Osteocyte (in vitro differentiated cells): ENCODE measurements at regions not wholly inside any gene's neighbourhood (a gene's known extent, or its start where the extent isn't known, plus 50 kb on each side); places are given as distances from the start of the nearest gene placed in this dataset.

ENCODE experiments used
- DNase-seq: peaks from one replicate; pipeline ENCODE4 v3.0.0; 2021; ENCODE audit warnings: mixed read lengths; ENCODE audit not compliant: unreplicated experiment; ENCODE audit errors: extremely low spot score
- H3K27ac Mint-ChIP-seq: one replicate; pipeline ENCODE4 v1.8.0; 2021; ENCODE audit warnings: mild to moderate bottlenecking, mixed read lengths; ENCODE audit not compliant: unreplicated experiment
- H3K27me3 Mint-ChIP-seq: one replicate; pipeline ENCODE4 v1.8.0; 2021; ENCODE audit warnings: mixed read lengths; ENCODE audit not compliant: unreplicated experiment
- H3K36me3 Mint-ChIP-seq: one replicate; pipeline ENCODE4 v1.8.0; 2021; ENCODE audit warnings: mixed read lengths; ENCODE audit not compliant: unreplicated experiment
- H3K4me1 Mint-ChIP-seq: one replicate; pipeline ENCODE4 v1.8.0; 2021; ENCODE audit warnings: mixed read lengths; ENCODE audit not compliant: unreplicated experiment
- H3K4me3 Mint-ChIP-seq: one replicate; pipeline ENCODE4 v1.8.0; 2021; ENCODE audit warnings: mild to moderate bottlenecking, moderate library complexity, mixed read lengths; ENCODE audit not compliant: unreplicated experiment
- H3K9me3 Mint-ChIP-seq: one replicate; pipeline ENCODE4 v1.8.0; 2021; ENCODE audit warnings: mixed read lengths; ENCODE audit not compliant: unreplicated experiment
- TF ChIP-seq, protein P1 (sequence below): fragments of 200-600 bp; sonication (generic); IDR thresholded peaks from 2 replicates; pipeline ENCODE4 v1.5.0; 2021; ENCODE audit warnings: antibody characterized with exemption, mild to moderate bottlenecking, moderate library complexity

DNA sequence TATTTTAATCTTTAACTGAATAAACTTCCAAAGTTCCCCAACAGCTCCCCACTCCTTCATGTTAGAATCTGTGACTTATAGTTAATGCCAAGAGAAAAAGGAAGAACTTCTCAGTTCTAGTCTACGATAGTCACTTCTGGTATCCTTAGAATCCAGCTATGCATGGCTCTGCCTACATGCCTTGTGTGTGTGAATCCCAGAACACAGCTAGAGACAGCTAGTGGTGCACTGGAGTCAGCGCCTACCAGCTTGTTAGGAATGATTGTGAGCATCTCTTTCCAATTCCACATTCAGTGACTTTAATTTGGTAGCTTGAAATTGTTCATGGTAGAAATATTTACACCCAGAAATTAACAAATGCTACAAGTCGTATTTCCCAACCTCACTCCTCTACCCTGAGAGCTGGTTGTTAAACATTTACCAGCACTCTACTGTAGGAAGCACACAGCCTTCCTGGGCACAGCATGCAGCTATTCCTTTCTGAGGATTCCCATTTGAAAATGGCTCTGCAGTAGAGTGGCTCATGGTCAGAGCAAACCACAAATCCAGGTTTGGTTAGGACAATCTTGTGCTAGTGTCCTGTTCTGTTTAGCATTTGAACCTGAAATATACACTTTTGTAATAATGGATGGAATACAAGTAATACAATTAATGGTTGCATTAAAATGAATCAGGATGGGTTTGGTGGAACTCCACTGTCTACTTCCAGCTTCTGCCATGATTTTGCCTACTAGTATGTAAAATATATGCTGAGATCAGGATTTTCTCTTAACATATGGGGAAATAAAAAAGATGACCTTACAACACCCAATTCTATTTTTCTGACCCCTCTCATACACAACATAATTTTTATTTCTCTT lies 371.0 kb upstream of the GBE1 start:
- Mint-ChIP-seq H3K36me3 (no peaks in the 10 kb centered on the region), H3K4me3 (no peak overlapping the region), H3K9me3 (no peaks in the 10 kb centered on the region), H3K27ac (no peak overlapping the region), H3K4me1 (peaks cover 3% of the 10 kb centered on the region), H3K27me3 (no peaks in the 10 kb centered on the region)
- no peak for DNase-seq
- TF ChIP-seq, protein P1, sequence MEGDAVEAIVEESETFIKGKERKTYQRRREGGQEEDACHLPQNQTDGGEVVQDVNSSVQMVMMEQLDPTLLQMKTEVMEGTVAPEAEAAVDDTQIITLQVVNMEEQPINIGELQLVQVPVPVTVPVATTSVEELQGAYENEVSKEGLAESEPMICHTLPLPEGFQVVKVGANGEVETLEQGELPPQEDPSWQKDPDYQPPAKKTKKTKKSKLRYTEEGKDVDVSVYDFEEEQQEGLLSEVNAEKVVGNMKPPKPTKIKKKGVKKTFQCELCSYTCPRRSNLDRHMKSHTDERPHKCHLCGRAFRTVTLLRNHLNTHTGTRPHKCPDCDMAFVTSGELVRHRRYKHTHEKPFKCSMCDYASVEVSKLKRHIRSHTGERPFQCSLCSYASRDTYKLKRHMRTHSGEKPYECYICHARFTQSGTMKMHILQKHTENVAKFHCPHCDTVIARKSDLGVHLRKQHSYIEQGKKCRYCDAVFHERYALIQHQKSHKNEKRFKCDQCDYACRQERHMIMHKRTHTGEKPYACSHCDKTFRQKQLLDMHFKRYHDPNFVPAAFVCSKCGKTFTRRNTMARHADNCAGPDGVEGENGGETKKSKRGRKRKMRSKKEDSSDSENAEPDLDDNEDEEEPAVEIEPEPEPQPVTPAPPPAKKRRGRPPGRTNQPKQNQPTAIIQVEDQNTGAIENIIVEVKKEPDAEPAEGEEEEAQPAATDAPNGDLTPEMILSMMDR = no peak

DNA sequence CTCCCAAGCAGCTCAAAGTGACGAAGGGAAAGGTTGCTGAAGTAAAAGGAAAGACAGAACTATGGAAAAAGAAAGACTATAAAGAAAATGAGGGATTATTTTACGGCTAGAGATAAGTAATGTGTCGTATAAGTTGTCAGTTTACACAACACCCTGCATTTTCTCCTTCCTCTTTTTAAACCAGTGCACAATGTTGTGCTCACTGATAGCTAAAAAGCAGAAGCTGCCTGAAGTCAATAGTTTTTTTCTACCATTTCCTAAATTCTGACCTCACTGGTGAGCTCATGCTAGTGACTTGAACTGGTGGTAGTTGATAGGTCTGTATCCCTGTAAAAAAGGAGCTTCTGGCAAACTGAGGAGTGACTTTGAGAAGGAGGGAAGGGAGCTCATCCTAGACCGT lies 368.6 kb upstream of the GBE1 start:
- Mint-ChIP-seq H3K4me1 (peaks cover 3% of the 10 kb centered on the region), H3K9me3 (no peaks in the 10 kb centered on the region), H3K36me3 (no peaks in the 10 kb centered on the region), H3K27me3 (no peaks in the 10 kb centered on the region), H3K27ac (no peak overlapping the region), H3K4me3 (no peak overlapping the region)
- DNase-seq = no peak
- TF ChIP-seq, protein P1 = no peak

DNA sequence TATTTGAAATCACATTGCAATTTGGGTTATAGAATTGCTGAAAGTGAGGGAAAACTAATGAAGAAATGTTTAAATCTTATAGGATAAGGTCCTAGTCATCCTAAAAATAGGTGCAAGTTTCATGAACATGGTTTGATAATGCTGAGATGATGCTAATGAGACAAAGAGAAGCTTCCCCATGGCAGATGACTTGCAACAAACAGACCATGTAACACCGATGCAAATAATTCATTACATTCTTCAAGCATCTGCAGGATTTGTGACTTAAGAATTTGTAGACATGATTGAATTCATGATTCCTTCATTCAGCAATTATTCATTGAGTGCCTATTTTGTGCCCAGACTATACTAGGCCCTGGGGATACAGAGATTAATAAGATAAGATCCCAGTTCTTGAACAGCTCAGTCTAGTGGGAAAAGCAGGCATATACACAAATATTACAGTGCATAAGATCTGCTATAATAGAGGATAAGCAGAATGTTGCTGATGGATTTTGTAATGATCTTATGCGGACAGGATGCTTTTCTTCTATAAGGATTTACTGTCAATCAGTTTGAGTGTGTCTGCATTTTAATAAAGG lies 367.9 kb upstream of the GBE1 start:
- Mint-ChIP-seq H3K36me3 (no peaks in the 10 kb centered on the region), H3K4me1 (peaks cover 3% of the 10 kb centered on the region), H3K4me3 (no peak overlapping the region), H3K27me3 (no peaks in the 10 kb centered on the region), H3K9me3 (no peaks in the 10 kb centered on the region), H3K27ac (no peak overlapping the region)
- TF ChIP-seq, protein P1 = no peak
- DNase-seq = no peak

DNA sequence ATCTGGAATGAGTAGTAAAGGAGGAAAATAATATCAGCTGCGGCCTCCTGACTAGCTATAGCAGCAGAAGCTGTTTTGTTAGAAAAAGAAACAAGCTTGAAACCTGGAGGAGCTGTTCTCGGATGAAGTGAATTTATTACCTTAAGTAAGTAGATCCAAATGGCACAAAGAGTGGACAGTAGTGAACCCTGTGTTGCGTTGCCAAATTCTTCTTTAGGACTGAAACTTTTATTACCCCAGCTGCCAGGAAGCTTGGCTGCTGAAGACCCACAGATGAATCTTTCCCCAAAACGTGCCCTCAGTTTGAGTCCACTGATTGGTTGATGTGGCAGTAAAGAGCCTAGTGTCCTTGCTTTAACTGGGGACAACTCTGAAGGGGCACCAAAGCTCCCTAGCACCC lies 366.8 kb upstream of the GBE1 start:
- Mint-ChIP-seq H3K9me3 (no peaks in the 10 kb centered on the region), H3K36me3 (no peaks in the 10 kb centered on the region), H3K27ac (no peak overlapping the region), H3K4me3 (no peak overlapping the region), H3K4me1 (peaks cover 3% of the 10 kb centered on the region), H3K27me3 (no peaks in the 10 kb centered on the region)
- no peak for DNase-seq
- TF ChIP-seq, protein P1 = no peak

DNA sequence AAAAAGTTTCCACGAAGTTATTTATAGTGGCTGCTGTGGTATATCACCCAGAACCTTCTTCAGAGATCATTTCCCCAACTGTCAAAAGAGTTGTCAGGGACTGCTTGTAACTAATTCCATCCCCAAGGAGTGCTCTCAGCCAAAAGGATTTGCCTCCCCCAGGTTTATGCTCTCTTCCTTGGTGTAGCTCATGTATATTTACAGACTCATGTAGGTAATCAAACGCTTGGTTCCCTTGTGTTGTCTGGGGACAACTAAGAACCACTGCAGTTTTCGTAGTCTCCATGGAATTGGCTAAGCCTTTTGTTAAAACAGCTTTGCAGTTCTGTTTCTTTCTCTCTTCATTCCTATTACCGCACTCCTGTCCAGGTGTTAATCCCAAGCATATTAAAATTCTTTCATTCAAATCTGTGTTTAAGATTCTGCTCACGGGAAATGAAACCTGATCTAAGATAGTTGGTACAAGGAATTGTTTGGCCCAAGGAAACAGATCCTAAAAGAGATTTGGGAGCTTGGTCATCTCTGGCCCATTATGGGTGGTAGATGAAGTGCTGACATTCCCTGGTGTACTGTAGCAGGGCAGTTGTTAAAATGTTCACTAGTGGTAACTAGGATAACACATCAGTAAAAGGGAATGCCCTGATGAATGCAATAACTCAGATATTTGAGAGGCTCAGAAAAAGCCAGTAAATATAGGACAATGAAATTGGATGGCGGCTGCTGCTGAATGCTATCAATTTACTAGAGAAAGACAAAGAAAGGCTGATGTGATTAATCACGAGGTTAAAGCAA lies 361.3 kb upstream of the GBE1 start:
- H3K36me3 Mint-ChIP-seq = no peaks in the 10 kb centered on the region
- TF ChIP-seq, protein P1 = no peak
- no peak for DNase-seq
- H3K27ac Mint-ChIP-seq = no peak overlapping the region
- H3K9me3 Mint-ChIP-seq = no peaks in the 10 kb centered on the region
- no peaks in the 10 kb centered on the region for H3K4me1 Mint-ChIP-seq
- no peak overlapping the region for H3K4me3 Mint-ChIP-seq
- H3K27me3 Mint-ChIP-seq = no peaks in the 10 kb centered on the region
